HL-60 (cell line): ENCODE measurements at regions not wholly inside any gene's neighbourhood (a gene's known extent, or its start where the extent isn't known, plus 50 kb on each side); places are given as distances from the start of the nearest gene placed in this dataset.

ENCODE experiments used
- CTCF ChIP-seq: IDR thresholded peaks from one replicate; pipeline ENCODE4 v1.5.1; 2011; ENCODE audit warnings: low read length, control low read depth, inconsistent platforms; ENCODE audit not compliant: insufficient read depth
- GABPA ChIP-seq: IDR thresholded peaks from 2 replicates; pipeline ENCODE4 v1.6.1; 2012; ENCODE audit warnings: low read depth
- POLR2AphosphoS5 ChIP-seq: IDR thresholded peaks from 2 replicates; pipeline ENCODE4 v1.6.1; 2012; ENCODE audit warnings: low read depth
- TF ChIP-seq, protein P1 (sequence below): IDR thresholded peaks from 2 replicates; pipeline ENCODE4 v1.6.1; 2012; ENCODE audit warnings: low read depth; ENCODE audit not compliant: insufficient replicate concordance

- TF ChIP-seq GABPA: no peak
- no peak for TF ChIP-seq CTCF
- no peak for TF ChIP-seq POLR2AphosphoS5
- TF ChIP-seq, protein P1, sequence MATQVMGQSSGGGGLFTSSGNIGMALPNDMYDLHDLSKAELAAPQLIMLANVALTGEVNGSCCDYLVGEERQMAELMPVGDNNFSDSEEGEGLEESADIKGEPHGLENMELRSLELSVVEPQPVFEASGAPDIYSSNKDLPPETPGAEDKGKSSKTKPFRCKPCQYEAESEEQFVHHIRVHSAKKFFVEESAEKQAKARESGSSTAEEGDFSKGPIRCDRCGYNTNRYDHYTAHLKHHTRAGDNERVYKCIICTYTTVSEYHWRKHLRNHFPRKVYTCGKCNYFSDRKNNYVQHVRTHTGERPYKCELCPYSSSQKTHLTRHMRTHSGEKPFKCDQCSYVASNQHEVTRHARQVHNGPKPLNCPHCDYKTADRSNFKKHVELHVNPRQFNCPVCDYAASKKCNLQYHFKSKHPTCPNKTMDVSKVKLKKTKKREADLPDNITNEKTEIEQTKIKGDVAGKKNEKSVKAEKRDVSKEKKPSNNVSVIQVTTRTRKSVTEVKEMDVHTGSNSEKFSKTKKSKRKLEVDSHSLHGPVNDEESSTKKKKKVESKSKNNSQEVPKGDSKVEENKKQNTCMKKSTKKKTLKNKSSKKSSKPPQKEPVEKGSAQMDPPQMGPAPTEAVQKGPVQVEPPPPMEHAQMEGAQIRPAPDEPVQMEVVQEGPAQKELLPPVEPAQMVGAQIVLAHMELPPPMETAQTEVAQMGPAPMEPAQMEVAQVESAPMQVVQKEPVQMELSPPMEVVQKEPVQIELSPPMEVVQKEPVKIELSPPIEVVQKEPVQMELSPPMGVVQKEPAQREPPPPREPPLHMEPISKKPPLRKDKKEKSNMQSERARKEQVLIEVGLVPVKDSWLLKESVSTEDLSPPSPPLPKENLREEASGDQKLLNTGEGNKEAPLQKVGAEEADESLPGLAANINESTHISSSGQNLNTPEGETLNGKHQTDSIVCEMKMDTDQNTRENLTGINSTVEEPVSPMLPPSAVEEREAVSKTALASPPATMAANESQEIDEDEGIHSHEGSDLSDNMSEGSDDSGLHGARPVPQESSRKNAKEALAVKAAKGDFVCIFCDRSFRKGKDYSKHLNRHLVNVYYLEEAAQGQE: no peak
These were observed 887.8 kb upstream of the NCAM2 start for GRCh38 chr21:20110368-20110767.
